CD14-positive monocyte (primary cell): ENCODE measurements at regions not wholly inside any gene's neighbourhood (a gene's known extent, or its start where the extent isn't known, plus 50 kb on each side); places are given as distances from the start of the nearest gene placed in this dataset.

Experiments
- DNase-seq, 3 donors: peaks; one replicate each; pipeline ENCODE4 v3.0.0-alpha.2; 2011 to 2022
- H2AFZ ChIP-seq: 2 replicates; pipeline ENCODE4 v1.6.0; 2012; ENCODE audit warnings: mild to moderate bottlenecking, low read depth, low read length, inconsistent platforms; ENCODE audit not compliant: insufficient read depth, poor library complexity, severe bottlenecking
- H3K27ac ChIP-seq, 2 donors: 1 replicate in 1 of 2; 2 replicates in 1 of 2; pipeline ENCODE4 v1.5.1; 2012 to 2013; ENCODE audit warnings: low read length in 2 of 2, control low read depth in 1 of 2, inconsistent platforms in 1 of 2, low read depth in 1 of 2, mild to moderate bottlenecking in 1 of 2
- H3K27me3 ChIP-seq, 2 donors: one replicate each; pipeline versions ENCODE4 v1.6.0 to v1.6.1; 2011 to 2013; ENCODE audit warnings: low read length in 2 of 2; ENCODE audit not compliant: control insufficient read depth in 2 of 2, insufficient read depth in 2 of 2
- H3K36me3 ChIP-seq, 2 donors: replicated peaks in 1 of 2; 1 replicate in 1 of 2; 2 replicates in 1 of 2; pipeline versions ENCODE4 v1.5.1 to v1.6.1; 2012 to 2013; ENCODE audit warnings: low read length in 2 of 2, control low read depth in 1 of 2, inconsistent platforms in 1 of 2, mild to moderate bottlenecking in 1 of 2; ENCODE audit not compliant: insufficient read depth in 2 of 2, control insufficient read depth in 1 of 2
- H3K4me1 ChIP-seq, 2 donors: 1 replicate in 1 of 2; 2 replicates in 1 of 2; pipeline versions ENCODE4 v1.5.1 to v1.6.1; 2012 to 2013; ENCODE audit warnings: low read length in 2 of 2, control low read depth in 1 of 2, inconsistent platforms in 1 of 2, mild to moderate bottlenecking in 1 of 2, moderate library complexity in 1 of 2; ENCODE audit not compliant: insufficient read depth in 2 of 2, control insufficient read depth in 1 of 2
- H3K4me2 ChIP-seq: replicated peaks from 2 replicates; pipeline ENCODE3; 2012; ENCODE audit warnings: low read length, moderate library complexity, mild to moderate bottlenecking; ENCODE audit not compliant: poor library complexity, severe bottlenecking; ENCODE audit errors: extremely low read depth
- H3K4me3 ChIP-seq, 3 experiments: fragments of 200-600 bp in 1 of 3; sonication (generic) in 1 of 3; replicated peaks in 1 of 3; 1 replicate in 2 of 3; 2 replicates in 1 of 3; pipeline ENCODE4 v1.5.1; 2011 to 2013; ENCODE audit warnings: low read length in 3 of 3, mild to moderate bottlenecking in 3 of 3, control low read depth in 2 of 3, low read depth in 2 of 3, inconsistent platforms in 1 of 3, moderate library complexity in 1 of 3
- H3K79me2 ChIP-seq: 2 replicates; pipeline ENCODE4 v1.6.0; 2012; ENCODE audit warnings: mild to moderate bottlenecking, control low read depth, inconsistent platforms, low read length, moderate library complexity; ENCODE audit not compliant: insufficient read depth
- H3K9ac ChIP-seq: 2 replicates; pipeline ENCODE4 v1.6.0; 2017; ENCODE audit warnings: low read length, mild to moderate bottlenecking; ENCODE audit not compliant: insufficient read depth, poor library complexity, severe bottlenecking
- H3K9me3 ChIP-seq, 2 donors: replicated peaks in 1 of 2; 1 replicate in 1 of 2; 2 replicates in 1 of 2; pipeline versions ENCODE4 v1.5.1 to v1.6.1; 2012 to 2013; ENCODE audit warnings: low read length in 2 of 2, control low read depth in 1 of 2; ENCODE audit not compliant: control insufficient read depth in 1 of 2, insufficient read depth in 1 of 2
- H4K20me1 ChIP-seq: 2 replicates; pipeline ENCODE4 v1.6.0; 2012; ENCODE audit warnings: mild to moderate bottlenecking, low read length, control low read depth, moderate library complexity; ENCODE audit not compliant: insufficient read depth
- H3K27ac Mint-ChIP-seq, 7 donors: one replicate each; pipeline ENCODE4 v1.8.0; 2020; ENCODE audit warnings: mild to moderate bottlenecking in 7 of 7, mixed read lengths in 7 of 7, moderate library complexity in 6 of 7, inconsistent platforms in 2 of 7
- H3K27me3 Mint-ChIP-seq, 3 donors: one replicate each; pipeline ENCODE4 v1.8.0; 2021 to 2022; ENCODE audit warnings: low read depth in 3 of 3, mild to moderate bottlenecking in 3 of 3, mixed read lengths in 3 of 3, moderate library complexity in 3 of 3, inconsistent platforms in 1 of 3
- H3K36me3 Mint-ChIP-seq, 2 donors: one replicate each; pipeline ENCODE4 v1.8.0; 2020; ENCODE audit warnings: mixed read lengths in 2 of 2, inconsistent platforms in 1 of 2, mild to moderate bottlenecking in 1 of 2
- H3K4me1 Mint-ChIP-seq: one replicate; pipeline ENCODE4 v1.8.0; 2020; ENCODE audit warnings: mild to moderate bottlenecking, mixed read lengths
- H3K4me3 Mint-ChIP-seq, 2 donors: one replicate each; pipeline ENCODE4 v1.8.0; 2020; ENCODE audit warnings: mild to moderate bottlenecking in 2 of 2, mixed read lengths in 2 of 2, moderate library complexity in 1 of 2
- H3K9me3 Mint-ChIP-seq, 7 donors: one replicate each; pipeline ENCODE4 v1.8.0; 2020 to 2022; ENCODE audit warnings: mixed read lengths in 7 of 7, mild to moderate bottlenecking in 6 of 7, moderate library complexity in 6 of 7, inconsistent platforms in 2 of 7
- WGBS: methylation state at CpG from one replicate; pipeline ENCODE4 v1.1.5; 2013; ENCODE audit warnings: missing lambda C conversion rate; ENCODE audit not compliant: insufficient coverage; 5-methylcytosine and 5-hydroxymethylcytosine counted together
- intact Hi-C, 2 donors: fragments of 100-400 bp; cut with micrococcal nuclease; formaldehyde crosslinking; loops; one replicate each; pipeline versions ENCODE4 v1.15.0 to v1.15.1; 2023
- TF ChIP-seq, protein P1 (sequence below): fragments of 200-600 bp; IDR thresholded peaks from one replicate; pipeline ENCODE4 v1.8.0; 2022; ENCODE audit warnings: antibody characterized with exemption, mild to moderate bottlenecking

GRCh38 chr5:2172471-2172870, 289.7 kb upstream of the IRX4 start:
- Histone ChIP-seq H3K4me2 (no peak overlapping the region), H2AFZ (no peak overlapping the region), H3K4me1 (no peaks in the 10 kb centered on the region), H3K27ac (no peak overlapping the region), H3K9ac (no peak overlapping the region), H3K36me3 (no peaks in the 10 kb centered on the region), H3K27me3 (no peaks in the 10 kb centered on the region), H3K9me3 (no peaks in the 10 kb centered on the region), H3K79me2 (no peaks in the 10 kb centered on the region), H3K4me3 (no peak overlapping the region), H4K20me1 (no peaks in the 10 kb centered on the region)
- TF ChIP-seq, protein P1, sequence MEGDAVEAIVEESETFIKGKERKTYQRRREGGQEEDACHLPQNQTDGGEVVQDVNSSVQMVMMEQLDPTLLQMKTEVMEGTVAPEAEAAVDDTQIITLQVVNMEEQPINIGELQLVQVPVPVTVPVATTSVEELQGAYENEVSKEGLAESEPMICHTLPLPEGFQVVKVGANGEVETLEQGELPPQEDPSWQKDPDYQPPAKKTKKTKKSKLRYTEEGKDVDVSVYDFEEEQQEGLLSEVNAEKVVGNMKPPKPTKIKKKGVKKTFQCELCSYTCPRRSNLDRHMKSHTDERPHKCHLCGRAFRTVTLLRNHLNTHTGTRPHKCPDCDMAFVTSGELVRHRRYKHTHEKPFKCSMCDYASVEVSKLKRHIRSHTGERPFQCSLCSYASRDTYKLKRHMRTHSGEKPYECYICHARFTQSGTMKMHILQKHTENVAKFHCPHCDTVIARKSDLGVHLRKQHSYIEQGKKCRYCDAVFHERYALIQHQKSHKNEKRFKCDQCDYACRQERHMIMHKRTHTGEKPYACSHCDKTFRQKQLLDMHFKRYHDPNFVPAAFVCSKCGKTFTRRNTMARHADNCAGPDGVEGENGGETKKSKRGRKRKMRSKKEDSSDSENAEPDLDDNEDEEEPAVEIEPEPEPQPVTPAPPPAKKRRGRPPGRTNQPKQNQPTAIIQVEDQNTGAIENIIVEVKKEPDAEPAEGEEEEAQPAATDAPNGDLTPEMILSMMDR: no peak
- DNase-seq: no peak
- Mint-ChIP-seq H3K4me1 (no peaks in the 10 kb centered on the region), H3K27me3 (peaks cover 5 to 7% (median 6%) of the 10 kb centered on the region in 3 donors), H3K27ac (no peak overlapping the region), H3K9me3 (peaks cover 0 to 2% (median 0%) of the 10 kb centered on the region in 7 donors), H3K4me3 (no peak overlapping the region), H3K36me3 (no peaks in the 10 kb centered on the region)
- intact Hi-C loops: no loop called here
- WGBS: 83% methylated on average over 5 of the region's 5 CpGs

DNA sequence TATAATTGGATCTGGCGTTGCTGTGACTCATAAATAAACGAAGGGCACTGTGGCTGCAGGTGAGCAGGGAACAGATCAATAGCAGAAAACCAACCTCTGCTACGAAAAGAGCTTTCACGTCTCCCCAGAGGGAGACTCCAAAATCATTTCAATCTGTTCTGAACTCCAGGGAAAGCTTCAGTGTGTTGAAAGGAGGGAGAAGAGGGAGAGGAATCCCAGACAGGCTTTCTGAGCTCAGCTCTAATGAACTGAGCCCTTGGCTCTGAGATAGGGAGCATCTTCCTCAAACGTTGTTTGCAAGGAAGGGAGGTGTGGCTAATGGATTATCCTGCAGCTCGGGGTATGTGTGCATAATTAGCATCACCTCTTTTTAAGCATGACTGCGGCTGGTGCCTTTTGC, 288.0 kb upstream of the IRX4 start:
- Histone ChIP-seq H3K4me2 (no peak overlapping the region), H3K27me3 (no peaks in the 10 kb centered on the region), H3K4me1 (no peaks in the 10 kb centered on the region), H3K79me2 (no peaks in the 10 kb centered on the region), H3K4me3 (no peak overlapping the region), H3K27ac (no peak overlapping the region), H3K36me3 (no peaks in the 10 kb centered on the region), H3K9ac (no peak overlapping the region), H4K20me1 (no peaks in the 10 kb centered on the region), H2AFZ (no peak overlapping the region), H3K9me3 (no peaks in the 10 kb centered on the region)
- Mint-ChIP-seq H3K27ac (peak overlapping the region in 1 of 7 donors; percentile 46), H3K9me3 (peaks cover 0 to 2% (median 0%) of the 10 kb centered on the region in 7 donors), H3K27me3 (peaks cover 5 to 7% (median 6%) of the 10 kb centered on the region in 3 donors), H3K36me3 (no peaks in the 10 kb centered on the region), H3K4me1 (no peaks in the 10 kb centered on the region), H3K4me3 (no peak overlapping the region)
- TF ChIP-seq, protein P1: no peak
- intact Hi-C loops: no loop called here
- 63% methylated on average over 6 of the region's 7 CpGs for WGBS
- DNase-seq: no peak
